Stimulated activated memory B cell treated with anti-CD40 and anti-IgM and Interleukin-4, amounts not matched to agents 10 μg/mL and 1 μg/mL and 100 μg/mL, for 72 hours (primary cell): ENCODE measurements at regions not wholly inside any gene's neighbourhood (a gene's known extent, or its start where the extent isn't known, plus 50 kb on each side); places are given as distances from the start of the nearest gene placed in this dataset.
"Not testable (repeated sequence)": the region's sequence is repeated elsewhere in the genome, so short reads cannot be mapped to it uniquely, and the experiment has no call there.

ENCODE experiments used
- ATAC-seq: fragments of 150-1000 bp; cut with Tn5 transposase; 2 replicates; pipeline ENCODE4 v1.10.0; 2021
- H3K27ac Mint-ChIP-seq: one replicate; pipeline ENCODE4 v1.8.0; 2022; ENCODE audit warnings: mild to moderate bottlenecking, mixed read lengths
- H3K27me3 Mint-ChIP-seq: one replicate; pipeline ENCODE4 v1.8.0; 2022; ENCODE audit warnings: mixed read lengths
- H3K36me3 Mint-ChIP-seq: one replicate; pipeline ENCODE4 v1.8.0; 2022; ENCODE audit warnings: mixed read lengths
- H3K4me1 Mint-ChIP-seq: one replicate; pipeline ENCODE4 v1.8.0; 2022; ENCODE audit warnings: mixed read lengths
- H3K4me3 Mint-ChIP-seq: one replicate; pipeline ENCODE4 v1.8.0; 2022; ENCODE audit warnings: mild to moderate bottlenecking, moderate library complexity, mixed read lengths
- H3K9me3 Mint-ChIP-seq: one replicate; pipeline ENCODE4 v1.8.0; 2022; ENCODE audit warnings: mixed read lengths

- no peak for ATAC-seq
- Mint-ChIP-seq H3K27me3 (peaks cover 76% of the 10 kb centered on the region), H3K4me1 (peaks cover 30% of the 10 kb centered on the region), H3K27ac (no peak overlapping the region), H3K4me3 (no peak overlapping the region), H3K36me3 (no peaks in the 10 kb centered on the region), H3K9me3 (peaks cover 5% of the 10 kb centered on the region)
These were observed 92.0 kb upstream of the PAX2 start for GRCh38 chr10:100653238-100653956.

- Mint-ChIP-seq H3K36me3 (no peaks in the 10 kb centered on the region), H3K27me3 (peaks cover 74% of the 10 kb centered on the region)
- no peak for ATAC-seq
These were observed 91.2 kb upstream of the PAX2 start for GRCh38 chr10:100653957-100654781.

GRCh38 chr10:100654782-100655325 is 90.5 kb upstream of the PAX2 start:
- Mint-ChIP-seq H3K4me3 (peak overlapping the region; percentile 70), H3K27me3 (peaks cover 76% of the 10 kb centered on the region), H3K27ac (peak overlapping the region; percentile 28), H3K36me3 (no peaks in the 10 kb centered on the region), H3K9me3 (peaks cover 5% of the 10 kb centered on the region), H3K4me1 (peaks cover 30% of the 10 kb centered on the region)
- ATAC-seq, result no peak

More at GRCh38 chr10:100653957-100654781, 91.2 kb upstream of the PAX2 start:
- Mint-ChIP-seq H3K4me3 (peak overlapping the region; percentile 67), H3K27ac (peak overlapping the region; percentile 28), H3K9me3 (peaks cover 5% of the 10 kb centered on the region), H3K4me1 (peaks cover 30% of the 10 kb centered on the region)

DNA sequence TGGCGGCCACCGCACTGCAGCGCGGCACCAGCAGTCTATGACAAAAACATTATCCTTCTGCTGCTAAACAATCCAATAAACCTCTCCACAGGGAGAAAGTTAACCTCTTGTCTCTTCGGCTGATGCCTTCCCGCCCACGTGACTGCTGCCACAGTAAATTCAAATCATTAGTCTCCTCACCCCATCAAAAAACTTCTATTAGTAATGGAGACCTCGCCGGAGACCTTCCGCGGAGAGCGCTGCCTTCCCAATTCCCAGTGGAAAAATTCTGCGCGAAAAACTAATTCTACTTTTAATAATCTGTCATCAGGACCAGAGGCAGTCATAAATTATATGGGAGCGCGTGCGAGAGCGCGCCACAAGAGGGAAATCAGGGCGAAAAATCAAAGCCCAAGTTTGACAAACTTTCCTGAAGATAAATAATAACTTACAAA is 90.0 kb upstream of the PAX2 start:
- Mint-ChIP-seq H3K36me3 (no peaks in the 10 kb centered on the region), H3K27me3 (peaks cover 81% of the 10 kb centered on the region), H3K27ac (peak overlapping the region; percentile 28), H3K4me3 (peak overlapping the region; percentile 70), H3K9me3 (peaks cover 5% of the 10 kb centered on the region), H3K4me1 (peaks cover 30% of the 10 kb centered on the region)
- no peak for ATAC-seq

DNA sequence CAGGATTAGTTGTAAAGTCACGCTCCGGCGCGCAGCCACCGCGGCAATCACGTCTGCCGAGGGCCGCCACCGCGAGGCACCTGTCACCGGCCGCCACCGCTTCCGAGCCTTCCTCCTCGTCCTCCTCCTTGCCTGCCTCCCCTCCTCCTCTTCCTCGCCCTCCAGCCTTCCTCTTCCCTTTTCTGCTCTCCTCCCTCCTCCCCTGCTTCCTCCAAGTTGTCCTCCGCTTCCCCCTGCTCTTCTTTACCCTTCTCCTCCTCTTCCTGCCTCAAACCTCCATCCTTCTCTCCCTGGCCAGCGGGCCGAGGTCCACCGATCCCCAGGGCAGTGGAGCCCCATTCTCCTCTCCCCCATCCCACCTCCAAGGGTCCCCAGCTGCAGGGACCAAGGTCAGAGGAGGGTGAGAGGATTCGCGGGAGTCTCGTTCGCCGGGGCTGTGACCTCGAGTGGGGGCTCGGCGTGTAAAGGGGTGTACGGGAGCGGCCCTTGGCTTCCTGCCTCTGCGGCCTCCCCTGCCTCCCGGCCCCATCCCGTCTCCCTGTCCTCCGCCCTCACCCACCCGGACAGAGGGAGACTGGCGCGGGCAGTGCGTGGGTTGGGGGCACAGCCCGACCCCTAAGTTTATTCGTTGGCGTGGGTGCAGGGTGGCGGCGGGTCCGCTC is 89.5 kb upstream of the PAX2 start:
- peaks cover 86% of the 10 kb centered on the region for H3K27me3 Mint-ChIP-seq
- peak overlapping the region; percentile 70 for H3K4me3 Mint-ChIP-seq
- H3K9me3 Mint-ChIP-seq, result peaks cover 5% of the 10 kb centered on the region
- no peak for ATAC-seq
- no peaks in the 10 kb centered on the region for H3K36me3 Mint-ChIP-seq
- H3K4me1 Mint-ChIP-seq, result peaks cover 30% of the 10 kb centered on the region
- no peak overlapping the region for H3K27ac Mint-ChIP-seq

DNA sequence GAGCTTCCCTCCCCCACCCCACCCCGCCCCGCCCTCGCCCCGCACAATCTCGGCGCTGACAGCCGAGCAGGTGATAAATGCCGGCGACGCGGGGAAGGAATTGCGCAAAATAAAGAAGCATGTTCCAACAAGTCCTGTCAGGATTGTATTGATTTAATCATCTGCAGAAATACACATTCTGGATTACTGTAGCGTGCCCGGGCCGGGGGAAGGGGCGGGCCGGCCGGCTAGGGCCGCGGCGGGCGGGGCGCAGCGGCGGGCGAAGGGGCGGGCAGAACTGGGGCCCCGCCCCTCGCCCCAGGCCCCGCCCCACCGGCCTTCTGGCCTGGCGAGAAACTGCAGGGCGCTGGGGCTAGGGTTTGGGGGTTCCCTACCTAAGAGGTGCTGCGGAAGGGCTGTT is 88.9 kb upstream of the PAX2 start:
- Mint-ChIP-seq H3K36me3 (no peaks in the 10 kb centered on the region), H3K27ac (no peak overlapping the region), H3K4me1 (peaks cover 30% of the 10 kb centered on the region), H3K9me3 (peaks cover 5% of the 10 kb centered on the region), H3K4me3 (no peak overlapping the region), H3K27me3 (peaks cover 92% of the 10 kb centered on the region)
- ATAC-seq, result no peak

GRCh38 chr10:100658269-100658668 is 87.1 kb upstream of the PAX2 start:
- ATAC-seq, result no peak
- no peak overlapping the region for H3K27ac Mint-ChIP-seq
- peaks cover 28% of the 10 kb centered on the region for H3K4me1 Mint-ChIP-seq
- peaks cover 3% of the 10 kb centered on the region for H3K9me3 Mint-ChIP-seq
- H3K36me3 Mint-ChIP-seq, result no peaks in the 10 kb centered on the region
- no peak overlapping the region for H3K4me3 Mint-ChIP-seq
- peaks cover 91% of the 10 kb centered on the region for H3K27me3 Mint-ChIP-seq

DNA sequence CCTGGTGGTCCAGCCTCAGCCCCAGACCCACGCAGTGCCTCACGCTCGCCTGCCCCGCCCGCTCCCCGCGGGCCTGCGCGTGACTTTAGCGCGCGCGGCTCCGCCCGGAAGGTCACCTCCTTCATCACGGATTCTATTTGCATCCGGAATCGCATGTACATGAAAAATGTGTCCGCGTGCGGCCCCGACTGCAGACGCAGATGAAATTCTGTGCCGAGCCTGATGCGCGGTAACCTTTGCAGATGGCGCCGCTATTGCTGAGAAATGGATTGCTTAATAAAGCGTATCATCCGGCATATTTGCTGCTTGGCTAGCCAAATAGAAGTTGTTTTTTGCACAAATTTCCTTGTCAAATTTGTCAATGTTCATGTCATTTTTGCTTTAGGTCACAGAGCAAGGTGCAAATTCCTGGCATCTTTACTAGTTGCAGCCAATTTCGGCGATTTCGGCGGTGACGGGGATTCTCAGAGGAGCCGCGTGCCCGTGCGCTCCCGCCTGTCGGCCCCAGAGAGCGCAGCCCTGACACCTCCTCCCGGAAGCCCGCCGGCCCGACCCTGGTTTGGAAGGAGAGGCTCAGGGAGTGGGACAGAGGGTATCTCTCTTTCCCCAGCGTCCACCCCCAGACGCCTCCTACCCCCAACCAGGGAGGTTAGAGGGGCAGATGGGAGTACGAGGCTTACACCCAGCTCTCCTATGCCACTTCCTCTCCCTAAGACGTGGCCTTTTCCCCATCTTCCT is 85.9 kb upstream of the PAX2 start:
- H3K4me3 Mint-ChIP-seq, result no peak overlapping the region
- H3K36me3 Mint-ChIP-seq, result no peaks in the 10 kb centered on the region
- ATAC-seq, result no peak
- H3K9me3 Mint-ChIP-seq, result peaks cover 3% of the 10 kb centered on the region
- H3K27ac Mint-ChIP-seq, result no peak overlapping the region
- H3K27me3 Mint-ChIP-seq, result peaks cover 91% of the 10 kb centered on the region
- peaks cover 16% of the 10 kb centered on the region for H3K4me1 Mint-ChIP-seq

- H3K27me3 Mint-ChIP-seq, result peaks cover 91% of the 10 kb centered on the region
- H3K27ac Mint-ChIP-seq, result no peak overlapping the region
- no peaks in the 10 kb centered on the region for H3K36me3 Mint-ChIP-seq
These were observed 85.0 kb upstream of the PAX2 start for GRCh38 chr10:100660365-100660764.

DNA sequence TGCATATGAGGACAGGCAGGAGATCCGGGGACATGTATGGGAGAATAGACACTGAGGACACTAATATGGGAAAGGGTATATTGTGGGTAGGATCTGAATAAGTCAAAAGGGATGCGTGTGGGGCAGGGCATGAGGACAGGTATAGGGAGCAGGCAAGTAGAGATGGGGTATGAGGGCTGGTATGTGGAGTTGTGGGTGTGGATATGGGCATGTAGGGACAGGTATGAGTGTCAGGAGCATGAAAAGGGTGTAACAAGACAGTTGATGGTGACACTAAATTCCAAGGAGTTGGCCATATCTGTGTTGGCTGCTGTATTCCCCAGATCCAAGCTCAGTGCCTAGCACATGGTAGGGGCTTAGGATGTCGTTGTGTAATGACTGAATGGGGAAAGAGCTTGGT is 84.4 kb upstream of the PAX2 start:
- no peak overlapping the region for H3K4me3 Mint-ChIP-seq

More at GRCh38 chr10:100660365-100660764, 85.0 kb upstream of the PAX2 start:
- Mint-ChIP-seq H3K4me1 (peaks cover 8% of the 10 kb centered on the region), H3K4me3 (no peak overlapping the region), H3K9me3 (peaks cover 3% of the 10 kb centered on the region)
- ATAC-seq, result no peak

GRCh38 chr10:100661520-100661919 is 83.9 kb upstream of the PAX2 start:
- H3K36me3 Mint-ChIP-seq, result no peaks in the 10 kb centered on the region
- H3K27me3 Mint-ChIP-seq, result peaks cover 82% of the 10 kb centered on the region
- H3K27ac Mint-ChIP-seq, result no peak overlapping the region
- no peak for ATAC-seq
- no peaks in the 10 kb centered on the region for H3K9me3 Mint-ChIP-seq
- no peaks in the 10 kb centered on the region for H3K4me1 Mint-ChIP-seq
- H3K4me3 Mint-ChIP-seq, result no peak overlapping the region

More for the DNA sequence above, 84.4 kb upstream of the PAX2 start:
- Mint-ChIP-seq H3K27me3 (peaks cover 85% of the 10 kb centered on the region), H3K4me1 (peaks cover 2% of the 10 kb centered on the region), H3K9me3 (peaks cover under 1% of the 10 kb centered on the region), H3K36me3 (no peaks in the 10 kb centered on the region), H3K27ac (no peak overlapping the region)
- ATAC-seq, result no peak

DNA sequence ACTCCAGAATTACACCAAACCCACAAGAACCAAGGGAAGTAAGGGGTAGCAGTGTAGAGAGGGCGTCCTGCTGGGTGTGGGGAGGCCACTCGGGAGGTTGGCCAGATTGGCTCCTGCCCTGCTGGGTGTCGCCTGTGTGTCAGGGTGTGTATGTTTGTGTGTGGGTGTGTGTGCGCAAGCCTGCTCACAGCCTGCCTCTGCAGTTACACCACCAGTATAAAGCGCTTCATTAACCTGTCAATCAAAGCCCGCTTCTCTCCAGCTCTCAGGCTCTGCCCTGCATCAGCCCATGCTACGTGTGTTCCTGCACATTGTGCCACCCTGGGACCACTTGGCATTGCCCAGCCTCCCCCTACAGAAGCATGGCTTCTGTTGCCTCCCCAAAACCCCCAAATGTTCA is 83.3 kb upstream of the PAX2 start:
- Mint-ChIP-seq H3K9me3 (no peaks in the 10 kb centered on the region), H3K36me3 (no peaks in the 10 kb centered on the region), H3K4me3 (no peak overlapping the region), H3K27me3 (peaks cover 79% of the 10 kb centered on the region), H3K27ac (no peak overlapping the region), H3K4me1 (no peaks in the 10 kb centered on the region)
- ATAC-seq, result no peak

- H3K9me3 Mint-ChIP-seq, result no peaks in the 10 kb centered on the region
- no peaks in the 10 kb centered on the region for H3K4me1 Mint-ChIP-seq
- no peak overlapping the region for H3K4me3 Mint-ChIP-seq
- ATAC-seq, result no peak
- H3K27ac Mint-ChIP-seq, result no peak overlapping the region
- H3K36me3 Mint-ChIP-seq, result no peaks in the 10 kb centered on the region
- peaks cover 83% of the 10 kb centered on the region for H3K27me3 Mint-ChIP-seq
These were observed 80.8 kb upstream of the PAX2 start for GRCh38 chr10:100664316-100665149.

DNA sequence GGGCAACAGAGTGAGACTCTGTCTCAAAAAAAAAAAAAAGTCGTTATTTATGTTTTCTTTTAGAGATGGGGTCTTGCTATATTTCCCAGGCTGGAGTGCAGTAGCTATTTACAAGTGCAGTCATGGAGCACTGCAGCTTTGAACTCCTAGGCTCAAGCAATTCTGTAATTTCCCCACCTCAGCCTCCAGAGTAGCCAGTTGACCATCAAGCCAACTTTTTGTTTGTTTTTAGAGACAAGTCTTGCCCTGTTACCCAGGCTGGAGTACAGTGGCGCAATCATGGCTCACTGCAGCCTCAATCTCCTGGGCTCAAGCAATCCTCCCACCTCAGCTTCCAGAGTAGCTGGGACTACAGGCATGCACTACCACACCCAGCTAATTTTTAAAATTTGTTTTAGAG is 78.7 kb upstream of the PAX2 start:
- not testable (repeated sequence) for H3K27ac Mint-ChIP-seq, ATAC-seq, H3K4me1 Mint-ChIP-seq, H3K36me3 Mint-ChIP-seq, H3K9me3 Mint-ChIP-seq, H3K4me3 Mint-ChIP-seq
- H3K27me3 Mint-ChIP-seq, result peaks cover 78% of the 10 kb centered on the region
